ENCODE measurements at regions not wholly inside any gene's neighbourhood (a gene's known extent, or its start where the extent isn't known, plus 50 kb on each side); places are given as distances from the start of the nearest gene placed in this dataset.

DNA sequence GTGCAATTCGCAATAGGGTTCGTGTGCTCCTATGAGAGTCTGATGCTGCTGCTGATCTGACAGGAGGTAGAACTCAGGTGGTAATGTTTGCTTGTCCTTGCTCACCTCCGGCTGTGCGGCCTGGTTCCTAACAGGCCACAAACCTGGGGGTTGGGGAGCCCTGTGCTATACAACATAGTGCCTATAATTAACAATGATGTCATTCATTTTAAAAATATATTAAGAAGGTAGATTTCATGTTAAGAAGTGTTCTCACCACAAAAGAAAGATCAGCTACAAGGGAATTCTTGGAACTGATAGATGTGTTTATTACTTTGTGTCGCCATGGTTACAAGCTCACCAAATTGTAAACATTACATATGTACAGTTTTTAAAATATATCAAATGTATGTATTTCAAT lies 200.5 kb downstream of the GRB14 start:
- TF ChIP-seq, protein P1, sequence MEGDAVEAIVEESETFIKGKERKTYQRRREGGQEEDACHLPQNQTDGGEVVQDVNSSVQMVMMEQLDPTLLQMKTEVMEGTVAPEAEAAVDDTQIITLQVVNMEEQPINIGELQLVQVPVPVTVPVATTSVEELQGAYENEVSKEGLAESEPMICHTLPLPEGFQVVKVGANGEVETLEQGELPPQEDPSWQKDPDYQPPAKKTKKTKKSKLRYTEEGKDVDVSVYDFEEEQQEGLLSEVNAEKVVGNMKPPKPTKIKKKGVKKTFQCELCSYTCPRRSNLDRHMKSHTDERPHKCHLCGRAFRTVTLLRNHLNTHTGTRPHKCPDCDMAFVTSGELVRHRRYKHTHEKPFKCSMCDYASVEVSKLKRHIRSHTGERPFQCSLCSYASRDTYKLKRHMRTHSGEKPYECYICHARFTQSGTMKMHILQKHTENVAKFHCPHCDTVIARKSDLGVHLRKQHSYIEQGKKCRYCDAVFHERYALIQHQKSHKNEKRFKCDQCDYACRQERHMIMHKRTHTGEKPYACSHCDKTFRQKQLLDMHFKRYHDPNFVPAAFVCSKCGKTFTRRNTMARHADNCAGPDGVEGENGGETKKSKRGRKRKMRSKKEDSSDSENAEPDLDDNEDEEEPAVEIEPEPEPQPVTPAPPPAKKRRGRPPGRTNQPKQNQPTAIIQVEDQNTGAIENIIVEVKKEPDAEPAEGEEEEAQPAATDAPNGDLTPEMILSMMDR (IDR thresholded peaks at IDR 0.05) = no peak
- no peak for TF ChIP-seq ZFX (IDR thresholded peaks at IDR 0.05; ENCODE audit: borderline replicate concordance)
- H3K27ac ChIP-seq = no peak overlapping the region

DNA sequence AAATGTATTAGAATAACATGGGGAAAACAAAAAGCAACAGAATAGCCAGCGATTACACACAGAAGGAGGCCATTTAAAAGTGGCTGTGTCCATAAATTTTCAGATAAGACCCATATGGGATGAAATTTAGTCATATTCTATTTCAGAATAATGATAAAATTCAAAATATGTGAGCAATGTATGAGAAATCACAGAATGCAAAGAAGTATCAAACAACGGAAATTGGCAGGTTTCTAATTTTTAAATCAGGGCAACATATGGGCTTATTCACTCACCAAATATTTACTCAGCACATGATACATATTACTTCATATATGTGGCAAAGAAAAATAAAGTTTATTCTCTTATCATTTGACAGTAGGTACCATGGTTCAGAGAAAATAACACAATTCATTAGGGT lies 208.5 kb downstream of the GRB14 start:
- TF ChIP-seq, protein P1 (IDR thresholded peaks at IDR 0.05) = no peak
- TF ChIP-seq ZFX (IDR thresholded peaks at IDR 0.05; ENCODE audit: borderline replicate concordance) = no peak
- no peak overlapping the region for H3K27ac ChIP-seq

DNA sequence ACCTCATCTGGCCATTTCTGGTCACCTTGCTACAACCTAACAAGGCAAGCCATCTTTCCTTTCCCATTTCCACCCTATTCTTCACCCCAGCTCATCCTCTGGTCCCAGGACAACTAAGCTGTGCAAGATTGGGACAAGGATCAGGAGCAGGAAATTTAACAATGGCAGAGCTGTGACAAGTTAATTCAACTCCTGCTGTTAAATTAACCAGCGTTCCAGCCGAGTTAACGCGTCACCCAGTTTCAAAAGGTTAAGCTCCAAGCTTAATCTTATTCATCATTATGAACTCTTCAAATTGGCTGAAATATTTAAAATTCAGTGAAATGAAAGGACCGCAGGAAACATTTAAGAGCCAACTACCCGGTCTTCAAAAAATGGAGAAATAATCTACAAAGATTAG lies 231.9 kb downstream of the GRB14 start:
- no peak overlapping the region for H3K27ac ChIP-seq
- TF ChIP-seq, protein P1 (IDR thresholded peaks at IDR 0.05) = no peak
- no peak for TF ChIP-seq ZFX (IDR thresholded peaks at IDR 0.05; ENCODE audit: borderline replicate concordance)

DNA sequence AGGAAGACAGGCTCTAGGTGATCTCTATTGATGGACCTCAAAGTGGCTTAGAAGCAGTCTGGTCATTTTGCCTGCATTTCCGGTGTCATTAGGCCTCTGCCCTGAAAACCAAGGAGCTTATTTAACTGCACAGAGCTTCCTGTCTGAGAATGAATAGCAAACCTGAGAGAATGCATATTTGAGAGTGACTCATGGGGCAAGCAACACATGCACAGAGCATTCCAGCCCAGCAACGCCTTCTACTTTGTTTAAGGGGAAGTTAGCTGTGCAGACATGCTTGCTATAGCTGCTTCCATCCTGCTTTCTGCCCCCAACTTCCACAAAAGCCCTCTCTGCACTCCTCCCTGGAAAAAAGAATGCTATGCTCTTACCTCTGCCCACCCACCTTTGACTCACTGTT lies 232.8 kb downstream of the GRB14 start:
- H3K27ac ChIP-seq = no peak overlapping the region
- TF ChIP-seq, protein P1 (IDR thresholded peaks at IDR 0.05) = no peak
- no peak for TF ChIP-seq ZFX (IDR thresholded peaks at IDR 0.05; ENCODE audit: borderline replicate concordance)

DNA sequence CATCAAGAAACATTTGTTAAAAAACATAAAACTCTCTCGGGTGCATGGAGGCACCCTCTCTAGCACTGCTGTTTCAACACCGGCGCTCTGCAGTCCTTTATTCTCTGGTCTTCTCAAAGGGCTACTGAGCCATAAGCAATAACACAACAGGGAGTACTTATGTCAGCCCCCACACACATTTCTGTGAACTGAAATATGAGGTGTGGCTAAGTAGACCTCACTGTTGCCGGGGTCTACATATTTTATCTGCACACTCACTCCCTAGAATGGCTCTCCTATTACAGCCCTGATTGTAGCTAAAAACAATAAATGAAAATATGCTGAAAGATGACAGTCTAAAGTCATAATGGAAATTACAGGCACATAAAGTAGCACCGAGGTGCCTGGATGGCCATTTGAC lies 235.1 kb downstream of the GRB14 start:
- H3K27ac ChIP-seq = no peak overlapping the region
- TF ChIP-seq, protein P1 (IDR thresholded peaks at IDR 0.05) = no peak

DNA sequence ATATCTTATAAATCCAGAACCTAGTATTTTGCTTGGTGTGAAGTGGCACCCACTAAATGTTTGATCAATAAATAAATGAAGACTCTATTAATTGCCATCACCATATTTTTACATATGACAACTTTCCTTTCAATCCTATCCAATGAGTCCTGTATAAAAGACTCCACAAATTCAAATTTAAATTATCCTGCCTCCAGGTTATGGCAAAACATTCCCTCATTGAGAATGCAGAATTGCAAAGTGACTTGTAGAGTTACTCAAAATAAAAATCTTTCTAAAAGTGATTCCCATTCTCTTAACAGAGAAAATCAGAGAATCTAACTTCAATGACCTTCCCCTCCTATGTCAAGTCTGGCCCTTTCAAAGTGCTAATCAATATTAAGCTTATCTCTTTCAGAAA lies 236.8 kb downstream of the GRB14 start:
- no peak for TF ChIP-seq ZFX (IDR thresholded peaks at IDR 0.05; ENCODE audit: borderline replicate concordance)
- TF ChIP-seq, protein P1 (IDR thresholded peaks at IDR 0.05) = no peak
- H3K27ac ChIP-seq = no peak overlapping the region

DNA sequence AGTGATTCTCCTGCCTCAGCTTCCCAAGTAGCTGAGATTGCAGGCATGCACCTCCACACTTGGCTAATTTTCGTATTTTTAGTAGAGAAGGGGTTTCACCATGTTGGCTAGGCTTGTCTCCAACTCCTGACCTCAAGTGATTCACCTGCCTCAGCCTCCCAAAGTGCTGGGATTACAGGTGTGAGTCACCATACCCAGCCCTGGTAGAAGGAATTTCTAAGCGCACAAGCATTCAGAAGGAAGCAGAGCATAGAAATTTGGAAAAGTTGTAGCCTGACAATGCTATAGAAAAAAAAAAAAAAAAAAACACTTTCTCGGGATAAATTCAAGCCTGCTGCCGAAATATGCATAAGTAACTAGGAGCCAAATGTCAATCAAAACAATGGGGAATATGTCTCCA lies 249.4 kb downstream of the GRB14 start:
- TF ChIP-seq ZFX (IDR thresholded peaks at IDR 0.05; ENCODE audit: borderline replicate concordance) = no peak
- TF ChIP-seq, protein P1 (IDR thresholded peaks at IDR 0.05) = no peak
- H3K27ac ChIP-seq = no peak overlapping the region
